ENCODE measurements at regions not wholly inside any gene's neighbourhood (a gene's known extent, or its start where the extent isn't known, plus 50 kb on each side); places are given as distances from the start of the nearest gene placed in this dataset.

DNA sequence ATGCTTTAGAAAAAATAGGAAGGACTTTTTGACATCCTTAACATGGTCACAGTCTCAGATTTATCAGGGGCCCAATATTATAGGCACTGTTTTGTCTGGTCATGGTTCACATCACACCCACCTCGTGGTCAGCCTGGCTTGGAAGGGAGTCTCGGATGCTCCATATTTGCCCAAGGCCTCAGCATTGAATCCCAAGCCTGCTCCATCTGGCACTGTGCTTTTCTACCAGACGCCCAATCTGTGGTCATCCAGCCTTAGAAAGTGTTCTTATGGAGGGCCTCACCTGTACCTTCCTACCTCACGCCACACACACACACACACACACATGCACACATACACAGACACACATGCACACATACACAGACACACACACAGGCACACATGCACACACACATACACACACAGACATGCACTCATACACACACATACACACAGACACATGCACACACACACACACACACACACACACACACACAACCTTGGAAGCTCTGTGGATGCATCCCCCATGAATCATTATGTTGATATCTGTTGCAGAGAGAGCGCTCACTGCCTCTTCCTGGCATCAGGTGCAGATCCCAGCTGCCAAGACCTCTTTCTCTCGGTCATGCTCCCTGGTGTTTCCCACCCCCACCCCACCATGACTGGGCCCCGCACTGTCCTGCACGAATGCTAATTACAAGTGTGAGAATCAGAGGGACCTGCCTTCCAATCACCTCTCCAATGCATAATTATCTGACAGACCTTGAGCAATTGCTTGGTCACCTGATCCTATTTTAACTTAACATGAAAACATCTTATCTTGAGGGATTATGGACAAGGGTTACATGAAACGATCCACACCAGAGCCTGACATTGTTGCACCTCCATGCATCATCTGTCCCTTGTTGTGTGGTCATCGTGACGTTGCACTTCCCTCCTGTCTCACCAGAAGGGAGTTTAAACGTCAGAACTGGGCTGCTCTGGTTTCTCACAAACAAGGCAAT is 122.7 kb upstream of the TMEM72 start:
- DNase-seq, result no peak

DNA sequence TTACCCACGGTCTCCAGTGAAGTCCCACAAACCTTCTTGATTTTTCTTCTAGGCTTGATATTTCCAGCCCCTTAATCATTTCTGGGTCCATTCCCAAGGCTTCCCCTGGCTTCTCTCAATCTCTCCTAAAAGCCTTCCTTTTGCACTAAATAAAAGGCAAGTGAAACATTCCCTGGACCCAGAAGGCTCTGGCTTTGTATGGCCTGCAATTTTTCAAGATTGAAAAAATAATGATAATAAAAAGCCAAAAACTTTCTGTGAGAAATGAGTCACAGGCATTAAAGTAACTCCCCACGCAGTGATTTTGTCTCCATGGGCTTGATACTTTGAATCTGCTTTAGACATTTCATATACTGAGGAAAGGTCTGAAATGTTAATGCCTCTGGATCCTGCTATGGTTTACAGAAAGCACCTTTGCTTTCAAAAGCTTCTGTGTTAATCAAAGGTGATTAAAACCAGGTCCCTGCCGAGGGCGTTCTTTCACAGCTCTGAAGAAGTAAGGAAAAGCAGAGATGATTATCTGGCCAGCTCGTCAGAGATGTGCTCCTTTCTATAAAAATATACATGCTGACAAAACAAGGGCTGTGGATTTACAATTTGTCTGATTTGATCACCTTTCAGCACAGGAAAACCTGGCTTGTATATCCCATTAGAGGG is 118.9 kb upstream of the TMEM72 start:
- no peak for DNase-seq

DNA sequence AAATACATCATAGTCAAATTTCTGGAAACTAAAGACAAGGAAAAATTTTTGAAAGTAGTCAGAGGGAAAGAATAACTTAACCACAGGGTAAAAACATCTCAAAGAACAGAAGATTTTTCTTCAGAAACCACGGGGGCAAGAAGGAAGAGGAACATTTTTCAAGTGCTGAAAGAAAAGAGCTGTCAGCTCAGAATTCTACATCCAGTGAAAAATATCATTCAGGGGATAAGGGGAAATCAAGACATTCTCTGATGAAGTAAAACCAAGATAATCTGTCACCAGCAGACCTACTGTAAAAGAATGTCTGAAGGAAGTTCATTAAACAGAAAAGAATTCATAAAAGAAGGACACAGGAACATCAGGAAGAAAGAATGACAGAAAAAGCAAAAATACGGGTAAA is 111.2 kb upstream of the TMEM72 start:
- no peak for DNase-seq

DNA sequence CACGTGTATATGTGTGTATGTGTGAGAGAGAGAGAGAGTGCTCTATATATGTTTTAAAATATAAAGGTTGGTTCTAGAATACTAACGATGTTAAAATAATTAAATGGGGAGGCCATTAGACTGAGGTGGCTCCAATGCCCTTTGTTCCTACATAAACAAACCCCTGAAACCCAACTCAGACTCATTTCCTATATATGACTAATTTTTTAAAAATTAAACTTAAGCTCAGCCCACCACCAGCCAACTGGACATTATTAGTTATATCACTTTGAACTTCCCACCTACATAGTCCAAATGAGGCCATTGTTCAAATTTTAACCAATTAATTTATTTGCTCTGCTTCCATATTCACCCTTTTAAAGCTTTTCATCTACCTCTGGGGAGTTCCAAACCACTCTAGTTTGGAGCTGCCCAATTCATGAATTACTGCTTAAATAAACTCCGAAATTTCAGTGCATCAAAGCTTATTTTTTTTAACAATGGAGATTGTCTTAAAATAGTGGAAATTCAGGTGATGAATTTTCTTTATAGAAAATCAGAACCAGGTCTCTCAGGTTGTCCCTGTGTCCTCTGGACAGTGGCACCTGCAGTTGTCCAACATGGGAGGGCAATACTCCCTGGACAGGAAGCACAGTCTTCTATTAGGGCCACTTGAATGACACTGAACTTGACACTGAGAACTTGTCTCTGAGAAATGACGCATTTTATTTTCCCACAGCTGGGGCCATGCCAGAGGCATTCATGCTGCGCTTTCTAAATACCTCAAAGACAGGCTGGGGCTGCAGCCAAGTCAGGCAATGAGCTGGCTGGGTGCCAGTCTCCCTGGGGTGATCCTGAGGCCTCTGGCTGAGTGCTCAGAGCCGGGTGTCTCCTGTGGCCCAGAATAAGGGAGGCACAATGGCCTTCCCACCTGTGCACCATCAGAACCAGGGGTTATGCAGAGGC is 109.5 kb upstream of the TMEM72 start:
- no peak for DNase-seq

DNA sequence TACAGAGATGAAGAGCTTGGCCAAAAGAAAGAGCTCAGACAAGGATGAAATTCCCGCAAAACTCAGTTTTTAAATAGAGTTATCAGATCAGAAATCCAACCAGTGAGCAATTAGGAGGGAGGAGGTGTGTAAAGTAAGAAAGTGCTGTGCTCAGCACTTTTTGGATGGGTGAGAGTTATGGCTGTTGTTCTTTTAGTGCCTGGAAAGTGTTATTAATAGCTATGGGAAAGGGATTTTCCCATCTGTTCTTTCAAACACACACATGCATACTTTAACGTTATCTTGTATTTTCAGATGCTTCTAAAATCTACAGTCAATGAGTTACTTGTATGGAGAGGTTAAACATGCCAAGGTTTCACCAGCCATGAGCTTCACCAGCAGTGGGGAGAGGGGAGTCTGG is 107.3 kb upstream of the TMEM72 start:
- no peak for DNase-seq

DNA sequence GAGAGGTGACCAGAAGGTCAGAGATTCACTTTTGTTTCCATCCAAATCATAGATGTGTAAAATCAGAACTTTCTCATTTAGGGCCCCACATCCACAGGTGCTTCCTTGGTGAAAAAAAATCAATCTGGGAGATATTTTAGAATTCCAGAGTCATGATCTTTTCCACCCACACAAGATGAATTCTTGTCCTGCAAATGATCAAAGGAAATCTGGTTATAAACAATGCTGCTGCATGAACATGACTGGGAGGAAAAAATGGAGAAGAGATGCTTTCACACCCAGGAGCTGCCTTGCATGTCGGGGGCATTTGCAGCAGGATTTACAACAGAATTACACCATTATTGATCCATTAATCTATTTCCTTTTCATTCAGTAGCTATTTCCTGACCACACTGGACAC is 106.5 kb upstream of the TMEM72 start:
- no peak for DNase-seq

DNA sequence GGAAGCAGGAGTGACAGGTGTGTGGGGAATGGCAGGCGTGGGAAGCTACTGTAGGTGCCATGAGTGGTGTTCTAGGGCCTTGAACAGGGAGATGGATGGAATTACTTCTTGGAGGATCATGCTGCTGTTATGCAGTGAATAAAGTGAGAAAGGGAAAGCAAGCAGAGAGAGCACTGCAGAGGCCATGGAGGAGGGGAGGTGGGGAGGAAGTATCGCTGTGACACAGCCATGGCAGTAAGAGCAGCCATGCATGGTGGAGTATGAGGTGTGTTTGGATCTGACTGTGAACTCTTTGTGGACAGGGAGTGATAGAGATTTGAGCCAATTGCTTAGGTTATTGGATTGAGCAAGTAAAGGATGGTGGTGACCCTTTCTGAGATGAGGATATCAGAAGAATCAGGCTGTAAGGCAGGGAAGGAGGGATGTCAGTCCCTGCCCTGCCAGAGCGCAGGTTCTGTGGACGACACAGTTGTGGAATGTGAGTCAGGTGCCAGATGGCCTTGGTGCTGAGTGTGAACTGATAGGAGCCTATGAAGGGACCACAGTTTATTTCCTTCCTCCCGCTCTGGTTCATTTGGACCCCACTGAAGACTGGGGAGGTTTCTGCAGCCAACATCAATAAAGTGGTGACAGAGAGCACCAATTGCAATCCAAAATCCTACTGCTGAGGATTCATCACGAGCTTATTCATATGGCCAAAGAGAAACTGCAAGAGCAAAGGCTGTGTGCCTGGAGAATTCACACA is 105.5 kb upstream of the TMEM72 start:
- no peak for DNase-seq

DNA sequence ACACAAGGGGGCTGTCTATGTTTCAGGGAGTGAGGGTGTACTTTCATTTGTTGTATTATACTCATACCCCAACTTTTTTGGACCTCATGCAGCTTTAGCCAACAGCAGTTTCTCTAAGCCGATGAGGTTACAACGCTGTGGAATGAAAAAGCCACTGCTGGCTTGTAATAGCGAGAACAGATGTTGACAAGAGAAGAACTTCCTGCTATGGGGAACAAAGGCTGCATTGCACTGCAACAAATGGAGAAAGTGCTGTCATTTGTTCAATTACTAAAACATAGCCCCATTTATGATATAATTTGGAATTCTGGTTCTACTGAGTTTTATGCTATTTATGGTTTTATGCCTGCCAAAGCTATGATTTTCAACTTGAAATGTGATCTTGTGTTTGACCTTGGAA is 104.2 kb upstream of the TMEM72 start:
- DNase-seq, result no peak

DNA sequence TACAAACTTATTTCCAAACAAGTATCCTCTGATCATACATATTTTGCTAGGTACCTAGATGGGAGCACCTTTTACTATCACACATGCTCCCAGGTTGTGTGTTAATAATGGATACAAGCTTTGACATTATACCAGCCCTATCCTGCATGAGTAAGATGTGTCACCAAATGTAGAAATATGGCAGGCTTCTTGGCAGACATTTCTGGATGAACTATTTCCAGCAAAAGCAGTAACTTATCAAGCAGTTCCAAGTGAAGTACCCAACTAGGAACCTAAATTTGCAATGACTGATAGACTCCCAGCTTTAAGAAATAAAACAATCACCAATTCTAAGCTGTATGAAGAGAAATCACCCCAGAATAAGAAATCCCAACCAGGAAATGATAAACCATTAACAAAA is 103.7 kb upstream of the TMEM72 start:
- no peak for DNase-seq

DNA sequence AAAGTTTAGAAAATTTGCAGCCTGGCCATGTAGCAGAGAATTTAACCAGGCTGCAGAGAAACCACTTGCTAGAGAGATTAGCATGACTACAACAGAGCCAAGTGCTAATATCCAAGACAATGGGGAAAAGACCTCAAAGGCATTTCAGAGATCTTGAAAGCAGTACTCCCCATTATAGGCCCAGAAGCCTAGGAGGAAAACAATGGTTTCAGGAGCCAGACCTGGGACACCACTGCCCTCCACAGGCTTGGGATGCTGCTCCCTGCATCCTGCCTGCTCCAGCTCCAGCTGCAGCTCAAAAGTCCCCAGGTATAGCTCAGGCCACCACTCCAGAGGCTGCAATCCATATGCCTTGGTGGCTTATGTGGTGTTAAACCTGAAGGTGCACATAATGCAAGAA is 101.5 kb upstream of the TMEM72 start:
- DNase-seq, result no peak

DNA sequence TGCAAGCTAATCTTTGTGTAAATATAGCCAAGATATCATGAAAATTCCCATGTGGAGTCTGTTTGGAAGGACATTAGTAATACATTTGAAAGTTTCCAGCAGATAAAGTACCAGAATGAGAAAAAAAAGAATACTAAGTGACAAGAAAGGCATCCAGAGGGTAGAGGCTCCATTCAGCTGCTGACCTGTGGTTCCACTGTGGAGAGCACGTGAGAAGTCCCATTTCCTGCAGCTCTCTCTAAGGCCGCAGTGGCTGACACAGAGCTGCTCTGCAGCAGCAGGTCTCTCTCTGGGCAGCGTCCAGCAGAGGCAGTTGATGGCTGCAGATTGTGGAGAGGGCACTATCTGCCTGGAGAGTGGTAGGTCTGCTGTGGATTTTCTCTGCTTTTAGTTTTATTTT is 100.1 kb upstream of the TMEM72 start:
- DNase-seq, result no peak

DNA sequence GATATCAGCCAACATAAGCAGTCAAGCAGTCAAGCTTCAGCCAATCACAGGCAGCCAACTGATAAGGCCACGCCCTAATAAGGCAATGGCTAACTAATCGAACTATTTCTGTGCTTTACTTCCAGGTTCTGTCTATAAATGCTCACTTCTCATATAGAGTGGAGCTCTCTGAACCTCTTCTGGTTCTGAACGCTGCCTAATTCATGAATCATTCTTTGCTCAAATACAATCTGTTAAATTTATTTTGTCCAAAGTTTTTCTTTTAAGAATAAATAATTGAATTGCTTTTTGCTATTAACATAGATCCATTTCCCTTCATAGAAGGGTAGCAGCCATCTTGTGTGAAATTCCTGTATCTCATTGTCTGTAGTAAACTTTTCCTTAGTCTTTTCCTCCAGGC is 97.9 kb upstream of the TMEM72 start:
- DNase-seq, result no peak

DNA sequence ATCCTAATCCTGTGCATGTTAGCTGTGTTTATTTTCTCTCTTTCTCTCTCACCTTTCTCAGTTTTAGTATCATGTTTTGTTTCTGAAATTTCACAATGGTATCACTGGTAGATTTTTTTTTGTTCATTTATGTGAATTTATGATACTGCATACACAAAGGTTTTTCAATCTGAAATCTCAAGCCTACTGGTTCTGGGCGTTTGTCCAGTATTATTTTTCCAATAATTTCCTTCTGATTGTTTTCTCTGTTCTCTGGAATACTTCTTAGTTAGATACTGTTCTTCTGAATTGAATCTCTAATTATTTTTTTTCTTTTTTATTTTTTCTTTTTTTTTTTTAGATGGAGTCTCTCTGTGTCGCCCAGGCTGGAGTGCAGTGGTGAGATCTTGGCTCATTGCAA is 96.2 kb upstream of the TMEM72 start:
- DNase-seq, result no peak

DNA sequence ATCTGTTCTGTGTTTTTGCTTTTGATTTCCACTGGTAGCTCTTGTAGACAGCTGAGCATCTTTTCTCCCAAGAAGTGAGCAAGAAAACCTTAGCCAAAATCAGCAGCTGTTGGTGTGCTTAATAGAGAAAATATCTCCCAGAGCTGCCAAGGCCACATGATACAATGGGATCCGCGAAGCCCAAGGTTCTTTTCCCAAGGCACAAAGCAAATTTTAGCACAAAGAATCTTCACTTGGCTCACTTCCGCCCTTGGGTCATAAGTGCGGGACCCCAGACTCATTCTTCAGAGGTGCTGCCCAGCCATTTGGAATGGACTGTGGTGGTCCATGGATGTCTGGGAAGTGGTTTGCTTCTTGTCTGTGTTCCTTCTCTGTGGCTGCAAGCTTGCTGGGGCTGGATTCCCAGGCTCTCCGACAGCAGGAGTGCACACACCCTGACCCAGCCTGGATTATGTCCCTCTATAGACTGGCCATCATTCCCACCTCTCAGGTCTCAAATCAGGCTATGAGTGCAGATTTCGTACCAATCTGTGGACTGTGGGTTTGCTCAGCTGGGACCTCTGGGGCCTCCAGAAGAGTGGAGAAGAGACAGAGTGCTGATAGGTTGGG is 93.0 kb upstream of the TMEM72 start:
- DNase-seq, result no peak

DNA sequence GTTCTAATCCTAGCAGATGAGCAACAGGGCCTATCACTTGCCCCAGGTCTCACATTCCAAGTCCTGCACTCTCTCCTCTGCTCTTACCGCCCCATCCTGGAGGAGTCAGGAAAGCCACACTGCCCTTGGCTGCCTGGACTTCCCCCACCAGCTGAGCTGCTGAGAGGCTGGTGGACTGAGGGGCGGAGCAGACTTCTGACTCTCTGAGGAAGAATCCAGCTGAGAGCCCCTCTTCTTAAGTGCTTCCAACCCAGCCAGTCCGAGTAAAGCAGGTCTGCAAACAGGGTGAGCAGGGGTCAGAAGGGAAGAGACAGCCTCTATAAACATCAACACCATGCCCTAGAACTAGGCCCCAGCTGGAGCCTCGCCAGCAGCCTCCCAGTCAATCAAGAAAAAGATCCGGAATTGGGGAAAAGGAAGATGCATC is 92.4 kb upstream of the TMEM72 start:
- no peak for DNase-seq

DNA sequence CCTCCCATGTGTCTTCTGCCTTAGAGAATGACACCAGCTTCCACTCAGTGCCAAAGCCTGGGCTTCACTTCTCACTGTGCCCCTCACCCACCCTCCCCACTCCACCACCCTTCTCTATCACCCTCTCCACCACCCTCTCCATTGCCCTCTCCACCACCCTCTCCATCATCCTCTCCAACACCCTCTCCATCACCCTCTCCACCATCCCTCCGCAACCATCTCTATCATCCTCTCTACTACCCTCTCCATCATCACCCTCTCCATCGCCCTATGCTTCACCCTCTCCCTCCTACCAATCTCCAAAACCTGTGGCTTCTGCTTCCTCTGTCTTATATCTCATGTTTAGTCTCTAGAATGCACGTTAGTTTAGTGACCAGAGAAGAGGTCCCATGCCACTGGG is 91.0 kb upstream of the TMEM72 start:
- DNase-seq, result no peak

DNA sequence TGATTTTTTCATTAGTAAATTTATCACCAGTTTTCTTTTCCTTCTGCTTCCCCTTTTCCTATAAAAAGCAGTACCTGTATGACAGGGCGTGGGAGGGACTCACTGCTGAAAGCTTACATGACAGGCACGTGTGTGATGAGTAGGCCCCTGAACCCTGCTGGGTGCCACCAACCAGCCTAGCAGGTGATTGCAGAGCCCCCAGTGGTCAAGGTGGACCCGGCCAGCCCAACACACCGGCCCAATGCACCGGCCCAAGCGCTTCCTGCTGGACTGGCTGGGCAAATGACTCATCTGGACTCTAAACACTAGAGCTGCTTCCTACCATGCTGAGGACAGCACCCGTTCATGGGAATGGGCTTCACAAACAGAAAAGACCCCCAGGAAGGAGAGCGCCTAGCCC is 89.8 kb upstream of the TMEM72 start:
- DNase-seq, result no peak

DNA sequence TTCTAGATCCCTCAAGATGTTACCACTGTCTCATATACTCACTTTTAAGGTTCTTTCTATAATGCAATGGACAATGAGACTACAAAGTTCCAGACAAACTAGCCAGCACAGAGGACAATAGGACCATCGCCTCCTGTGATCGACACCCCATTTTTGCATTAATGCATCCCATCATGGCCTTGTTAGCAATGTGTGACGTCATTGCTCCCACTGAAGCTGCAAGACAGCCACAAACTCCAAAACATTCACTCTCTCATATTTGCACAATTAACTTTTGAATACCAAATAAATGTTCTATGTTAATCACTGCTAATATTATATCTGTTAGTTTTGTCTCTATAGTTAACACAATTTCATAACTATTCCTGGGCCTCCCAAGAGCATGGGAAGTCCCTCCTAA is 88.8 kb upstream of the TMEM72 start:
- DNase-seq, result no peak

DNA sequence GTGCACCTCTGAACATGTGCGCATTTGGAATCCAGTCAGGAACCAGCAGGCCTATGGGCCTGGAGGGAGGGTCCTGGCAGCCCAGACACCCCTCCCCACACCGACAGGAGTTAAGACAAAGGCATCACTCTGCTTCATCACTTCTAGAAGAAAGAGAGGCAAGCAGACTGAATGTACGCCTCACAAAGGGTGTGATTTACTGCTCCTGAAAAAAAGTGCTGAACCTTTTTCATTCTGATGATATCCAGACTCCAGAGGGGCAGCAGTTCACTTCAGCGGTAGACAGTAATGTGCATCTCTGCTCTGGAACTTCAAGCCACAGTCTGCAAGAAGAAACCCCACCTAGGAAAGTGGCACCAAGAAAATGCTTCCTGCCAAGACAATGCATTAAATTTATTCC is 88.2 kb upstream of the TMEM72 start:
- no peak for DNase-seq

DNA sequence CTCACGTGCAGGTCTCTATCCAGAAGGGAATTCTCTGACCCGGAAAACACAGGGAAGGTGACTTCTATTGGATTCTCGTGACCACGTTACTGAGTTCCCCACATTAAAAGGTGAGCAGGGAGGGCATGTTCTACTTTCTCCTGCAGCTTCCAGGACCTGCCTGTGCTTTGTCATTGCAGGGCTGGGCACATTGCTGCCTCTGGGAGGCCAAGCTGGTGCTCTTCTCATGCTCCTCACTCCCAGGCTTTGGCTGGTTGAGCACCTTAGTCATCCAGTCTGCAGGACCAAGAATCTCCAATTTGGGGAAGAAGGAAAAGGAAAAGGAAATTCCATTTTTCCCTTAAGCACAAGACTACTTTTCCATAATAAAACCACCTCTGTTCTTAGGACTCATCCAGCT is 86.5 kb upstream of the TMEM72 start:
- no peak for DNase-seq

DNA sequence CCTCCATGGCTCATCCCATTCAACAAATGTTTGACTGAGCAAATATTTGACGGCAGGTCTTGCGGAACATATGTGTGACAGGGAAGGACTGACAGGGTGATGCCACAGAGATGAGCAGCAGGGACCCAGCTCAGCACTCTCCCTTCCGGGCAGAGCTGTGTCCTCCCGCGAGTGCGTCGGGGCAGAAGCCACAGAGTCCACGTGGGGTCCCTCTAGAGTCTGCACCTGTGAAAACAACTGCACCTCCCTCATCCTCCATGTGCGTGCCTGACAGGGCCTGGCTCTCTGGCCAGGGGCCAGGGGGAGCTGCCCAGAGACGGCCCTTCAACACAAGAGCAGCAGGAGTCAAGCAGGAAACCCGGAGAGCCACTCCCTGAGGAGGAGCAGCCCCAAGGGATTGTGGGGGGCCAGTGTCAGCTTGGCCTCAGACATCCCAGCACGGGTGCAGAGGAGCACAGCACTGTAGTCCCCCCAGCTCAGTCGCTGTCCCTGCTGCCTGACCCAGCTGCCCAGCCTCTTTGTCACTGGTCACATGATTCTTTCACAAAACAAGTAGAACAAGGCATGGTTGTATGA is 83.6 kb upstream of the TMEM72 start:
- DNase-seq, result no peak

All from SIG-M5 (cell line).